ENCODE measurements at regions not wholly inside any gene's neighbourhood (a gene's known extent, or its start where the extent isn't known, plus 50 kb on each side); places are given as distances from the start of the nearest gene placed in this dataset.

DNA sequence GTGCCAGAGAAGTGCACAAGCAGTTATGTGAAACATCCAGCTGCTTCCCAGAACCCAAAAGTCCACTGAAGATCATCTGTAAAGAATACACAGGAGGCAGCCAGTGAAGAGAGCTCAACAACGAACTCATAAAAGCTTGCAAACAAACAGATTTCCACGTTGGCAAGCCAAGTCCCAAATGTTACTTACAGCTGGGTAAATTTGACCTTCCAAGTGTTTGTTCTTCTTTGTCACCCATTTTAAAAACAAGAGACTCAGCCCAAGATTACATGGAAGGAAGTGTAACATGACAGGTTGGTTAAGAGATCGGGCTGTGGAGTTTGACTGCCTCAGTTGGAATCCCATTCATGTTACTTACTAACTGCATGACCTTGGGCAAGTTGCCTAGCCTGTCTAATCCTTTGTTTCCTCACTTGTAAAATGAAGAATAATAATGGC, 174.9 kb upstream of the PAPPA start:
- no peaks in the 10 kb centered on the region for H3K9me3 ChIP-seq (ENCODE audit: control insufficient read depth, insufficient read depth, low read depth, low read length)
- POLR2A ChIA-PET, result no interaction called here
- no peak overlapping the region for H3K4me3 ChIP-seq (ENCODE audit: low read depth in 2 of 2, low read length in 2 of 2)
- H3K27ac ChIP-seq (ENCODE audit: low read length), result no peak overlapping the region
- TF ChIP-seq, protein P1, sequence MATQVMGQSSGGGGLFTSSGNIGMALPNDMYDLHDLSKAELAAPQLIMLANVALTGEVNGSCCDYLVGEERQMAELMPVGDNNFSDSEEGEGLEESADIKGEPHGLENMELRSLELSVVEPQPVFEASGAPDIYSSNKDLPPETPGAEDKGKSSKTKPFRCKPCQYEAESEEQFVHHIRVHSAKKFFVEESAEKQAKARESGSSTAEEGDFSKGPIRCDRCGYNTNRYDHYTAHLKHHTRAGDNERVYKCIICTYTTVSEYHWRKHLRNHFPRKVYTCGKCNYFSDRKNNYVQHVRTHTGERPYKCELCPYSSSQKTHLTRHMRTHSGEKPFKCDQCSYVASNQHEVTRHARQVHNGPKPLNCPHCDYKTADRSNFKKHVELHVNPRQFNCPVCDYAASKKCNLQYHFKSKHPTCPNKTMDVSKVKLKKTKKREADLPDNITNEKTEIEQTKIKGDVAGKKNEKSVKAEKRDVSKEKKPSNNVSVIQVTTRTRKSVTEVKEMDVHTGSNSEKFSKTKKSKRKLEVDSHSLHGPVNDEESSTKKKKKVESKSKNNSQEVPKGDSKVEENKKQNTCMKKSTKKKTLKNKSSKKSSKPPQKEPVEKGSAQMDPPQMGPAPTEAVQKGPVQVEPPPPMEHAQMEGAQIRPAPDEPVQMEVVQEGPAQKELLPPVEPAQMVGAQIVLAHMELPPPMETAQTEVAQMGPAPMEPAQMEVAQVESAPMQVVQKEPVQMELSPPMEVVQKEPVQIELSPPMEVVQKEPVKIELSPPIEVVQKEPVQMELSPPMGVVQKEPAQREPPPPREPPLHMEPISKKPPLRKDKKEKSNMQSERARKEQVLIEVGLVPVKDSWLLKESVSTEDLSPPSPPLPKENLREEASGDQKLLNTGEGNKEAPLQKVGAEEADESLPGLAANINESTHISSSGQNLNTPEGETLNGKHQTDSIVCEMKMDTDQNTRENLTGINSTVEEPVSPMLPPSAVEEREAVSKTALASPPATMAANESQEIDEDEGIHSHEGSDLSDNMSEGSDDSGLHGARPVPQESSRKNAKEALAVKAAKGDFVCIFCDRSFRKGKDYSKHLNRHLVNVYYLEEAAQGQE (IDR thresholded peaks at IDR 0.05; ENCODE audit: insufficient read depth in 1 of 2, low read depth in 2 of 2, low read length in 1 of 2), result no peak
- TF ChIP-seq TCF7L2 (IDR thresholded peaks at IDR 0.05; ENCODE audit: low read depth, low read length) (no peak), POLR2AphosphoS5 (IDR thresholded peaks at IDR 0.05; ENCODE audit: low read depth, low read length) (no peak), SIN3A (IDR thresholded peaks at IDR 0.05; ENCODE audit: borderline replicate concordance, insufficient read depth, low read depth, low read length) (no peak)
- TF ChIP-seq, protein P2, sequence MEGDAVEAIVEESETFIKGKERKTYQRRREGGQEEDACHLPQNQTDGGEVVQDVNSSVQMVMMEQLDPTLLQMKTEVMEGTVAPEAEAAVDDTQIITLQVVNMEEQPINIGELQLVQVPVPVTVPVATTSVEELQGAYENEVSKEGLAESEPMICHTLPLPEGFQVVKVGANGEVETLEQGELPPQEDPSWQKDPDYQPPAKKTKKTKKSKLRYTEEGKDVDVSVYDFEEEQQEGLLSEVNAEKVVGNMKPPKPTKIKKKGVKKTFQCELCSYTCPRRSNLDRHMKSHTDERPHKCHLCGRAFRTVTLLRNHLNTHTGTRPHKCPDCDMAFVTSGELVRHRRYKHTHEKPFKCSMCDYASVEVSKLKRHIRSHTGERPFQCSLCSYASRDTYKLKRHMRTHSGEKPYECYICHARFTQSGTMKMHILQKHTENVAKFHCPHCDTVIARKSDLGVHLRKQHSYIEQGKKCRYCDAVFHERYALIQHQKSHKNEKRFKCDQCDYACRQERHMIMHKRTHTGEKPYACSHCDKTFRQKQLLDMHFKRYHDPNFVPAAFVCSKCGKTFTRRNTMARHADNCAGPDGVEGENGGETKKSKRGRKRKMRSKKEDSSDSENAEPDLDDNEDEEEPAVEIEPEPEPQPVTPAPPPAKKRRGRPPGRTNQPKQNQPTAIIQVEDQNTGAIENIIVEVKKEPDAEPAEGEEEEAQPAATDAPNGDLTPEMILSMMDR (IDR thresholded peaks at IDR 0.05), result no peak
- DNase-seq (ENCODE audit: low read depth, low spot score), result no peak
- CTCF ChIA-PET, result no interaction called here
- in situ Hi-C loops (cut with HindIII; ENCODE audit: low pct_unique_long_range_greater_than_20kb, low sequenced_read_pairs) (no loop called here), intact Hi-C loops (cut with micrococcal nuclease; ENCODE audit: unreplicated experiment) (no loop called here)
- H3K27me3 ChIP-seq (ENCODE audit: control insufficient read depth, insufficient read depth, low read length), result no peaks in the 10 kb centered on the region
- no peaks in the 10 kb centered on the region for H3K4me1 ChIP-seq (ENCODE audit: control insufficient read depth, insufficient read depth, low read length)
- no peaks in the 10 kb centered on the region for H3K36me3 ChIP-seq (ENCODE audit: control insufficient read depth, insufficient read depth, low read length)
- no TSS peak for BruUV-seq (replicated peaks)
- no peak for ATAC-seq

DNA sequence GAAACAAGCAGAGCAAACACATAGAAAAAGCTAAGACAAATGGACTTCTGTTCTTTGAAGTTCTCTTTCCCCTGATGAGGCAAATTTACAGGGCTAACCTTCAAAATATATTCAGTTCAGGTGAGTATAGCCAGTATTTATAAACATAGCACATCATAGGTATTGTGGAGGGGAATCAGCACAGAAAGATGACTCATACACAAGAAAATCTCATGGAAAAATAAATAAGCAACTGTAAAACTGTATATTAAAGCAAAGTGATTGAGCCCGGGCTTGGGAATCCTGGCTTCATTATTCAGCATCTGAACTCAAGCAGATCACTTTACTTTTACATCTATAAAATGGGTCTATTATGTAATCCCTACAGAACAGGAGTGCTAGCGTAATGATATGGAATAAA, 173.5 kb upstream of the PAPPA start:
- ChIA-PET POLR2A (no interaction called here), CTCF (no interaction called here)
- TF ChIP-seq TCF7L2 (IDR thresholded peaks at IDR 0.05; ENCODE audit: low read depth, low read length) (no peak), POLR2AphosphoS5 (IDR thresholded peaks at IDR 0.05; ENCODE audit: low read depth, low read length) (no peak), SIN3A (IDR thresholded peaks at IDR 0.05; ENCODE audit: borderline replicate concordance, insufficient read depth, low read depth, low read length) (no peak)
- TF ChIP-seq, protein P1 (IDR thresholded peaks at IDR 0.05; ENCODE audit: insufficient read depth in 1 of 2, low read depth in 2 of 2, low read length in 1 of 2), result no peak
- TF ChIP-seq, protein P2 (IDR thresholded peaks at IDR 0.05), result no peak
- DNase-seq (ENCODE audit: low read depth, low spot score) (no peak), ATAC-seq (no peak)
- intact Hi-C loops (cut with micrococcal nuclease; ENCODE audit: unreplicated experiment), result no loop called here
- Histone ChIP-seq H3K36me3 (ENCODE audit: control insufficient read depth, insufficient read depth, low read length) (no peaks in the 10 kb centered on the region), H3K9me3 (ENCODE audit: control insufficient read depth, insufficient read depth, low read depth, low read length) (no peaks in the 10 kb centered on the region), H3K4me3 (ENCODE audit: low read depth in 2 of 2, low read length in 2 of 2) (no peak overlapping the region), H3K27ac (ENCODE audit: low read length) (no peak overlapping the region), H3K4me1 (ENCODE audit: control insufficient read depth, insufficient read depth, low read length) (no peaks in the 10 kb centered on the region), H3K27me3 (ENCODE audit: control insufficient read depth, insufficient read depth, low read length) (no peaks in the 10 kb centered on the region)
- no TSS peak for BruUV-seq (replicated peaks)
- in situ Hi-C loops (cut with HindIII; ENCODE audit: low pct_unique_long_range_greater_than_20kb, low sequenced_read_pairs), result no loop called here
